Fibroblast of skin of left biceps (primary cell): ENCODE measurements at regions not wholly inside any gene's neighbourhood (a gene's known extent, or its start where the extent isn't known, plus 50 kb on each side); places are given as distances from the start of the nearest gene placed in this dataset.
"Not testable (repeated sequence)": the region's sequence is repeated elsewhere in the genome, so short reads cannot be mapped to it uniquely, and the experiment has no call there.

Experiments used
- DNase-seq, 2 experiments: peaks; one replicate each; pipeline ENCODE4 v3.0.0-alpha.2; 2013; ENCODE audit warnings: low read depth in 2 of 2

GRCh38 chr2:83879127-83879526 is 580.0 kb downstream of the SUCLG1 start:
- DNase-seq: no peak

DNA sequence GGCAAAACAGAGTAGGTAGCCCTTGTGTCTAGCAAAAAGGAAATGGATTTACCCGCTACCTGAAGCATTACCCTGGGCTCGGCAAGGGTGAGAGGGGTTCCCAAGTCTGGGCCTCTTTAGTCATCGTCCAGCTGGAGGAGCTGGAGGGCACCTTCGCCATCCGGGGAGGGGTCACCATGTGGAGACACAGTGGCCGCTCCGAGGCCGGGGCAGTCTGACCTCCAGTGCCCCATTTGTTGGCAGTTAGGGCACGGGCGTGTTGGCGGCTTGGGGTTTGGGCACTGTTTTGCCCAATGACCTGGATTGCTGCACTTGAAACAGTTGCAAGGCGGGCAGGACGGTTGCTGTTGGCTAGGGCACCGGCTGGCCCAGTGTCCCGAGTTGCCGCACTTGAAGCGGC is 581.8 kb downstream of the SUCLG1 start:
- DNase-seq: not testable (repeated sequence)

DNA sequence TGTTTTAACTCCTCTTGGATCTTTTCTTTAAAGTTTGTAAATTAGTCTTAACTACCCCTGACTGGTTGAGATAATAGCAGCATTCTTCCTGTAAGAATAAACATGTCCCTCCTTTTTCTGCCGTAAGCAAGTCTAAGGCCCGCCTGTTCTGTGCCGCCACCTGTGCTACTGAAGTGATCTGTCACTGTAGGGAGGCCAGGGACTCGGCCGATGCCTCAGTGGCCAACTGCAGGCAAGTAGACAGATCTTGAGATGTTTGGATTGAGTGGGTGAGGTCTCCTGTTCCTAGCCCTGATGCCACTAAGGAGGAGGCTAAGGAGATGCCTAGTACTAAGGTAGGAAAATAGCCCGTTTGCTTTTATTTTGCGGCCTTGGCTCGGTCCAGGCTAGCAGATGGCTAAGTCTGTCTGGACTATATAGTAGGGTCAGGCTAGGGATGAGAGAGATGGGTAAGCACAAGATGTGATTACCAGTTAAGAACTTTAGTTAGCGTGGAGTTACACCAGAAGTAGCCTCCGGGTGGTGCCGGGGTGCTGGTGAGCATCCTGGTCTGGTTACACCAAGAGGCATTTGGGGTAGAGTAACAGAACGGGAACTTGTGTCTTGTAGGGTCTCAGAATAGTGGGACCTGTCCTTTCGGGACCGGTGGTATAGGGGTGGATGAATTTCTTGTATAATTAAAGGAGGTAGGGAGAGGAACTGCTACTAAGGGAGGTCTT is 584.2 kb downstream of the SUCLG1 start:
- DNase-seq: no peak

DNA sequence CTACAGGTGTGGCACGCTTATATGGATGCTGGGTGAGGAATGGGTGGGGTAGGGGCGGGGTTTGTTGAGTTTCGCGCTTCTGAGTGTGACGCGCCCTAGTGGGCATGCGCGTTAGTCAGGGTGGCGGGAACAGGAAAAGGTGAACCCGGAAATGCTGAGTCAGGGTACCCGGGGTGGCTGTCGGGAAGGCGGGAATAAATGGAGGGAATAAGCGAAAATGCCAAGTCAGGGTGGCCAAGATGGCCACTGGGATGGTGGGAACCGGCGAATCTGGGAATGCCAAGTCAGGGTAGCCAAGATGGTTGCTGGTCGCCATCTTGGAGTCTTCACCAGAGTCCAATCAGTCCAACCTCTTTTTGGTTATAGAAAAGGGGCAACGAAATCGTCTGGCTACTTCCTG is 585.0 kb downstream of the SUCLG1 start:
- DNase-seq: no peak

DNA sequence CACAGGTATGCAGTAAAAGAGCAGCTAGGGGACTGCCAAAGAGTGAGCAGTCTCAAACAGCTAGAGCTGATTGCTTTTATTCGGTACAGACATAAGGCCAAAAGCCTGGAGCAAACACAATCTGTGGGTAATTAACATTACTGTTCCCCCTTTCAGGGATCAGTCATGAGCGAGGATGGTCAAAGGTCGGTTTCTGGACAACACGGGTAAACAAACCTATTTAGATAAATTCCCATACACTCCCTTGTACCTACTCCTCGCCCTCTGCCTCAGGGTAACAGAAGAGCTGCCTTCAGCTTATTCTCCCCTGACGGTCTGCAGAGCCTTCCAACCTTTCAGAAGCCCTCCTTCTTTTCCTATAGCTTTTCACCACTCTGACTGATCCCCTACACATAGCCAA is 586.0 kb downstream of the SUCLG1 start:
- DNase-seq: no peak

- DNase-seq: no peak
Measured at GRCh38 chr2:83866211-83866610, 592.9 kb downstream of the SUCLG1 start.

DNA sequence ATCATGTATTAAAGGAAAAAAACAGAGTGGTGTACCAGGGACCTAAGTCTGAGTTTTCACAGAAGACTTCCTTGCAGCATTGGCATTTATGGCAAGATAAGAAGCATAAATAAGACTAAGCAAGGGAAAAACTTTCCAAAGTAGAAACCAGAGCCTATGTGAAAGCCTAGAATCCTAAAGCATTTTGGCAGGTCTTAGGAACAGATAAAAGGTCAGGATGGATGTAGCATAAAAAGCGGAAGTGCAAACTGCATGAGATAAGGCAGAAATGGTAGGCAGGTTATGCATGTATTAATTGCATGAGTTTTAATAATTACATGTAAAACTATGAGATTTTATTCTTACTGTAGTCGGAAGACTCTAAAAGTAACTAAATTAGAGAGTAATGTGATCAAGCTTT is 596.5 kb downstream of the SUCLG1 start:
- no peak for DNase-seq

DNA sequence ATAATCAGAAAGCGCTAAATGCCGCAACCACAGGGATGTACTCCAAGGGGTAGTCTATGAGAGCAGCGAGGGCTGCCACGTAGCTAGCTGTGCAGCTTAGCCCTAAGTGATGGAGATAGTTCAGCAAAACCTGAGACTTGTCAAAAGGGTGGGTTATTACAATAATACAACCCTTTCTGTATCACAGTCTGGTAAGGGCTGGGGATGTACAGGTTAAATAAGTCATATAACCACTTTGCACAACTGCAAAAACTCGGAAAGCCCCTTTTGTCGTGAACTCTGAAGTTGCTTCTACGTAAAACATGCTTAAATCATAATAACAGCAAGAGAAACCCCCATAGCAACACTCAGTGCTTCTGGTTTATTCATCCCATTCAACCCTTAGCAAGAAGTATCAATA is 598.8 kb downstream of the SUCLG1 start:
- no peak for DNase-seq

GRCh38 chr2:83859553-83859952 is 599.5 kb downstream of the SUCLG1 start:
- no peak for DNase-seq

- no peak for DNase-seq
Measured at GRCh38 chr2:83851066-83851465, 608.0 kb downstream of the SUCLG1 start.

DNA sequence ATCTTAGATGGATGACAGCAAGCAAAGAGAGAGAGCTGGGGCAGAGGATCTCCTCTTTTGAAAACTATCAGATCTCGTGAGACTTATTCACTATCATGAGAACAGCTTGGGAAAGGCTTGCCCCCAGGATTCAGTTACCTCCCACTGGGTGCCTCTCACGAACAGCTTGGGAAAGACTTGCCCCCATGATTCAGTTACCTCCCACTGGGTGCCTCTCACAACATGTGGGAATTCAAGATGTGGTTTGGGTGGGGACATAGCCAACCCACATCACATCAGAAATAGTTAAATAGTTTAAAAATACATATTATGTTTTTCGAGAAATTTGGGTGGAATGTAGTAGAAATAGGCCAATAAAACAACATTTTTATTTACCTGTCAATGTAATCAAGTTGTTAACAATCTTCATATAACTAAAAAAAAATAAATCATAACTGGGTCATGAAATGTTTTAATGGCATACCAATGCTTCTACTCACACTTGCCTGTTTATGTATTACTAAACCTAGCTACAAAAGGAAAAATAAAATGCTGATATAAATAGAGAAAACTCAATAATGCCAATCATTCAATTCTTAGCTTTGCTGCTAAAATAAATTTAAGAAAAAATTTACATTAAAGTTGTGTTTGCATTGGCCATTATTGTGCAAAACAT is 608.9 kb downstream of the SUCLG1 start:
- DNase-seq: peak in 1 of 2 experiments; percentile 1

DNA sequence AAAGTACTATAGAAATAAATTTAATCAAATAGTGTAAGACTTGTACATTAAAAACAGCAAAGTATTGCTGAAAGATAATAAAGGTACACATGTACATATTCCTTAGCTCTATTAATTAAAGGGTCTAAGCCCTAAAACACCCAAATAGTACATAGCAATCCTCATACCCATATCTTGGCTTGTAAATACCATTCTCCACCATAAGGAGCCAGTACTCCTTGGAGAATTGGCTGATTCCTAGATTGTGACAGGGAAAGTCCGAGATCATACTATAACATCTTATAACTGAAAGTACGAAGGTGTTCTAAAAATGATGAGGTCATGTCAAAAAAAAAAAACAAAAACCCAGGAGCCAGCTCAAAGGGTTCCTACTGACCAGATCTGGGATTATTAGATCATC is 614.6 kb downstream of the SUCLG1 start:
- no peak for DNase-seq

GRCh38 chr2:83842421-83842820 is 616.7 kb downstream of the SUCLG1 start:
- DNase-seq: no peak

DNA sequence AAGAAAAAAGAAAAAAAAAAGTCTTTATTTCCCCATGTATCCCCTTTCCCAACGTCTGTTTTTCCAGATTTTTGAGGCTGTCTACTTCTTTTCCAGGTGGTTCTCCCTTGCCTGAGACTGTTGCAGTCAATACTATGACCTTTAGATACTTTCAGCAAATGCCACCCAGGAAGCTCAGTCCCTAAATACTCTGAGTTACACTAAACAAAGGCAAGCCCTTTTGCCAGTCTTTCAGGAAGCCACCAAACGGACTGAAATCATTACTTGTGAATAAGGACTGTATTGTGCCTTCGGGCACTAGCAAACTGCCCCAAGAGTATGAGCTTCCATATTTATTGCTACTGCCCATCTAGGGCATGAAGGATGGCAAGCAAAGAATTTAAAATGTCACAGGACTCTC is 621.3 kb downstream of the SUCLG1 start:
- no peak for DNase-seq

DNA sequence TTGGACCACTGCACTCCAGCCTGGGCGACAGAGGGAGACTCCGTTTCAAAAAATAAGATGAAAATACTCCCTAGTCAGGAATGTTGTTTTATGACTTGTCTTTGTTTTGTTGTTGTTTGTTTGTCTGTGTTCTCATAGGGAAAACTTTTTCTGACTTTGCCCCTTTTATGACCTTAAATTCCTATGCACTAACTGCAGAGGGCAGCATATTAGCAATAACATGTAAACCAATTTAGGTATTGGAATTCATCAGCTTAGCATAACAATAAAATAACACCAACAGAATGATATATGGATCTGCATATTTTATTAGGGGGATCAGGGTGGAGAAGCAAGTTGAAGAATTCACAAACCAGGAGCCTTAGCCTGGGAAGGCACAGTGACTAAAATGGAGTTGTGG is 631.5 kb downstream of the SUCLG1 start:
- no peak for DNase-seq

DNA sequence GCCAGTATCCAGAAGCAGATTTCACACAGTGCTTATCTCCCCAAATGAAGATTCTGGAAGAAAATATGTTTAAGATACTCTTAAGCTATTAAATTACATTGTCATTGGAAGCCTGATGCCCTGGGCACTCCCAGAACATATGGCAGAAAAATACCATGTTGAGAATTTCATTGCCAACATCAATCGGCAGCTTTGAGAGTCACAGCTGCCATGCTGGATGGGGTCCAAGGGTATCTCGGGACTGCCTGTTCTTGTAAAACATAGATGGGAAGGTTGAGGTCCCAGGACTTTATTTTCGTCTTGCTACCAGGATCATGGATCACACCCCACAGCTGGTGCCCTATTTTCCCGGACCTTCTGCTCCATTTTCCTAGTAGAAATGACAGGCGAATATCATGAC is 632.5 kb downstream of the SUCLG1 start:
- DNase-seq: no peak

- no peak for DNase-seq
Measured at GRCh38 chr2:83823229-83823628, 635.9 kb downstream of the SUCLG1 start.

- no peak for DNase-seq
Measured at GRCh38 chr2:83817511-83817910, 641.6 kb downstream of the SUCLG1 start.

GRCh38 chr2:83808878-83809277 is 650.2 kb downstream of the SUCLG1 start:
- DNase-seq: no peak

- no peak for DNase-seq
Measured at GRCh38 chr2:83802604-83803003, 656.5 kb downstream of the SUCLG1 start.

GRCh38 chr2:83795777-83796176 is 663.3 kb downstream of the SUCLG1 start:
- no peak for DNase-seq

DNA sequence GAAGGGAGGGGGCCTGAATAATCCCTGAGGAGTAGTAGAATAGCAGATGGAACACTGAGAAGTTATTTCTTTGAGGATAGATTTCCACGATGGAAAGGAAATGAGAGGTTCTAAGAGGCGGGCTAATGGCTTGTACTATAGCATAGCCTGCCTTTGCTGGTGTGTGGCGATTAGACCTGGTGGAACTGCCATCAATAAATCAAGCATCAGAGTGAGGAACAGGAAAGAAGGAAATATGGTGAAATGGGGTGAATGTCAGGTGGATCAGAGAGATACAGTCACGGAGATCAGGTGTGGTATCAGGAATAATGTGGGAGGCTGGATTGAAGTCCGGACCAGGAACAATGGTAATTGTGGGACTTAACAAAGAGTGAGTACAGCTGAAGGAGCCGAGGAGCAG is 668.6 kb downstream of the SUCLG1 start:
- DNase-seq: not testable (repeated sequence)

DNA sequence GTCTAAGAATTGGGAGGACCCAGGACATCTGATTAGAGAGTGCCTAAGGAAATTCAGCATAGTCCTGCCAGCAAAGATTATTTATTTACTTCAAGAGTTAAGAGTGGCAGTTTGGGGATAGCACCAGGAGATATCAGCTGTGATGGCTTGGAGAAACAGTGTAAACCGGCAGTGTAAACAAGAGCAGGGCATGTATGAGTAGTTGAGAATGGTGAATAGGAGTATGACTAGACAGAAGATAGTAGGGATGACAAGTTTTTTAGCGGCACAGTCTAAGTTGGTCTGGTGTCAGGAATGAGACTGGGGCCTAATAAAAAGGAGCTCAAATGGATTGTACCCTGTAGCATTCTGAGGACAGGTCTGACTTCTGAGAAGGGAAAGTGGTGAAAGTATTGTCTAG is 669.4 kb downstream of the SUCLG1 start:
- DNase-seq: not testable (repeated sequence)
